MM.1S (cell line): ENCODE measurements at regions not wholly inside any gene's neighbourhood (a gene's known extent, or its start where the extent isn't known, plus 50 kb on each side); places are given as distances from the start of the nearest gene placed in this dataset.

Experiments used
- CTCF ChIP-seq: fragments of 300-600 bp; sonication (generic); IDR thresholded peaks from 2 replicates; pipeline ENCODE4 v1.5.1; 2016; ENCODE audit warnings: antibody characterized with exemption, low read length, mixed read lengths
- EZH2 ChIP-seq: fragments of 300-600 bp; sonication (generic); optimal IDR thresholded peaks from 2 replicates; pipeline ENCODE3; 2017; ENCODE audit warnings: low read depth, mild to moderate bottlenecking, antibody characterized with exemption, low read length, mixed read lengths

- TF ChIP-seq CTCF = no peak
- TF ChIP-seq EZH2 = no peak
Observed at GRCh38 chr2:497770-498492, 179.3 kb downstream of the TMEM18 start.
